Ascending aorta (tissue), 2 donors: ENCODE measurements at regions not wholly inside any gene's neighbourhood (a gene's known extent, or its start where the extent isn't known, plus 50 kb on each side); places are given as distances from the start of the nearest gene placed in this dataset.
"Not testable (repeated sequence)": the region's sequence is repeated elsewhere in the genome, so short reads cannot be mapped to it uniquely, and the experiment has no call there.

Source experiments
- DNase-seq, 2 donors: peaks; one replicate each; pipeline ENCODE4 v3.0.0-alpha.2; 2019; ENCODE audit warnings: low spot score in 2 of 2
- H3K27ac ChIP-seq, 2 donors: fragments of 200-600 bp; sonication (generic); one replicate each; pipeline ENCODE4 v1.5.1; 2016 to 2017; ENCODE audit warnings: mild to moderate bottlenecking in 1 of 2
- H3K27me3 ChIP-seq: fragments of 200-600 bp; sonication (generic); one replicate; pipeline ENCODE4 v1.5.1; 2017
- H3K36me3 ChIP-seq, 2 donors: fragments of 200-600 bp; sonication (generic); one replicate each; pipeline ENCODE4 v1.5.1; 2016
- H3K4me1 ChIP-seq, 2 donors: fragments of 200-600 bp; sonication (generic); one replicate each; pipeline ENCODE4 v1.5.1; 2016 to 2017; ENCODE audit warnings: mild to moderate bottlenecking in 1 of 2
- H3K4me3 ChIP-seq, 2 donors: fragments of 200-600 bp; sonication (generic); one replicate each; pipeline ENCODE4 v1.5.1; 2016 to 2017; ENCODE audit warnings: mild to moderate bottlenecking in 1 of 2
- H3K9me3 ChIP-seq, 2 donors: fragments of 200-600 bp; sonication (generic); one replicate each; pipeline ENCODE4 v1.5.1; 2016
- CTCF ChIP-seq, 3 experiments: fragments of 200-600 bp in 2 of 3; fragments of 450-650 bp in 1 of 3; sonication (generic) in 2 of 3; IDR thresholded peaks; one replicate each; pipeline ENCODE4 v1.5.1; 2016 to 2019; ENCODE audit warnings: antibody characterized with exemption in 3 of 3, mild to moderate bottlenecking in 1 of 3, moderate library complexity in 1 of 3
- intact Hi-C: fragments of 100-400 bp; cut with DNase I; formaldehyde crosslinking; loops from one replicate; pipeline ENCODE4 v1.15.1; 2023

DNA sequence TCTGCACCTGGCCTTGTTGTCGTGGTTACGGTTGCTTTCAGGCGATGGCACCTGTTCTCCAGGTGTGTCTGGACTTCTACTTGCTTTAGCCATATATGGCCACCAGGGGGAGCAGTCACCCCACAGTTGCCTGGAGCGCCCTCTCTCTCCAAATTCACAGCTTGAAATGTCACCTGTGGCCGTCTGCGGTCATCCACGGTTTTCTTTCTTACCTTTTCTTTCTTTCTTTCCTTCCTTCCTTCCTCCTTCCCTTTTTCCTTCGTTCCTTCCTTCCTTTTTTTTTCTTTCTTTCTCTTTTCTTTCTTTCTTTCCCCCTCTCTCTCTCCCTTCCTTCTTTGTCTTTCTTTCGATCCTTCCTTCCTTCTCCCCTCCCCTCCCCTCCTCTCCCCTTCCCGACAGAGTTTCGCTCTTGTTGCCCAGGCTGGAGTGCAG lies 150.5 kb upstream of the VKORC1L1 start:
- H3K4me1 ChIP-seq = no peaks in the 10 kb centered on the region
- H3K4me3 ChIP-seq = no peak overlapping the region
- TF ChIP-seq CTCF (IDR thresholded peaks at IDR 0.05) = peak; percentile 17 to 62 (median 42)
- H3K9me3 ChIP-seq = peaks cover 0 to 3% of the 10 kb centered on the region in 2 donors
- DNase-seq = no peak
- H3K27me3 ChIP-seq = no peaks in the 10 kb centered on the region
- no peak overlapping the region for H3K27ac ChIP-seq
- peaks cover 11 to 18% of the 10 kb centered on the region in 2 donors for H3K36me3 ChIP-seq
- intact Hi-C loops = no loop called here

- H3K27ac ChIP-seq, H3K4me1 ChIP-seq, H3K4me3 ChIP-seq, intact Hi-C loops, H3K9me3 ChIP-seq, H3K27me3 ChIP-seq, DNase-seq: not testable (repeated sequence)
- H3K36me3 ChIP-seq = peaks cover 15 to 20% of the 10 kb centered on the region in 2 donors
Observed at GRCh38 chr7:65727182-65727581, 145.7 kb upstream of the VKORC1L1 start.

DNA sequence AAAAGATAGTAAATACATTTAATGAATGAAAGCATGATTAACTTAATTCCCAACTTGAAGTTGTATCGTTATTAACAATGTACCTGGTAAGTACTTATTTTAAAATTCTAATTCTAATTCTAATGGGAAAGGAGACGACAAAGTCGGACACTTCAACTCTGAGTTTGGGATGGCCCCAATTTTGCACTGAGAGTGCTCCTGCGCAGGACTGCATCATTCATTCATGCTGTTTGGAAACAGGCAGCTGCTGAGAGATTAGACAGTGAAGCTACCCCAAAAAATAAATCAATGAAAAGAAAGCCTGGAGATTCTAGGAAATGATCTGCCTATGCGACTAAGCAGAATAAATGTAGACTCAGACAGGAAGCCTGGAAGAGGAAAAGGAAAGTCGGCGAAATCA lies 141.7 kb upstream of the VKORC1L1 start:
- H3K4me3 ChIP-seq = no peak overlapping the region
- H3K27ac ChIP-seq = no peak overlapping the region
- TF ChIP-seq CTCF (IDR thresholded peaks at IDR 0.05) = no peak
- H3K9me3 ChIP-seq = no peaks in the 10 kb centered on the region
- no peaks in the 10 kb centered on the region for H3K4me1 ChIP-seq
- DNase-seq = no peak
- H3K36me3 ChIP-seq = peaks cover 11 to 26% of the 10 kb centered on the region in 2 donors
- intact Hi-C loops = no loop called here
- no peaks in the 10 kb centered on the region for H3K27me3 ChIP-seq

- no peak for DNase-seq
- TF ChIP-seq CTCF (IDR thresholded peaks at IDR 0.05) = no peak
- H3K27ac ChIP-seq = no peak overlapping the region
- no peaks in the 10 kb centered on the region for H3K4me1 ChIP-seq
- H3K27me3 ChIP-seq = no peaks in the 10 kb centered on the region
- no peaks in the 10 kb centered on the region for H3K9me3 ChIP-seq
- peaks cover 6 to 21% of the 10 kb centered on the region in 2 donors for H3K36me3 ChIP-seq
- intact Hi-C loops = no loop called here
- H3K4me3 ChIP-seq = peak overlapping the region in 1 of 2 donors; percentile 28
Observed at GRCh38 chr7:65731562-65732035, 141.3 kb upstream of the VKORC1L1 start.

GRCh38 chr7:65744406-65744805 lies 128.5 kb upstream of the VKORC1L1 start:
- H3K27me3 ChIP-seq = no peaks in the 10 kb centered on the region
- H3K4me3 ChIP-seq = no peak overlapping the region
- no peak overlapping the region for H3K27ac ChIP-seq

GRCh38 chr7:65746398-65746669 lies 126.5 kb upstream of the VKORC1L1 start:
- peak overlapping the region; percentile 31 to 63 for H3K27ac ChIP-seq
- DNase-seq = peak in 1 of 2 donors; percentile 34
- H3K36me3 ChIP-seq = no peaks in the 10 kb centered on the region
- no peaks in the 10 kb centered on the region for H3K9me3 ChIP-seq
- H3K4me3 ChIP-seq = no peak overlapping the region
- intact Hi-C loops = loop anchor here (5.0 kb wide), 1 partner anchor 749 kb away; no protein-coding TSS in a partner anchor
- H3K4me1 ChIP-seq = peaks cover 3 to 12% of the 10 kb centered on the region in 2 donors
- no peaks in the 10 kb centered on the region for H3K27me3 ChIP-seq
- TF ChIP-seq CTCF (IDR thresholded peaks at IDR 0.05) = no peak

More at GRCh38 chr7:65744406-65744805, 128.5 kb upstream of the VKORC1L1 start:
- no peak for TF ChIP-seq CTCF (IDR thresholded peaks at IDR 0.05)
- peaks cover 3 to 12% of the 10 kb centered on the region in 2 donors for H3K4me1 ChIP-seq
- no peaks in the 10 kb centered on the region for H3K9me3 ChIP-seq
- intact Hi-C loops = no loop called here
- H3K36me3 ChIP-seq = peaks cover 0 to 14% of the 10 kb centered on the region in 2 donors
- DNase-seq = peak in 1 of 2 donors; percentile 45
